GM21423 (cell line): ENCODE measurements at regions not wholly inside any gene's neighbourhood (a gene's known extent, or its start where the extent isn't known, plus 50 kb on each side); places are given as distances from the start of the nearest gene placed in this dataset.
"Not testable (repeated sequence)": the region's sequence is repeated elsewhere in the genome, so short reads cannot be mapped to it uniquely, and the experiment has no call there.

Experiments
- ATAC-seq: cut with Tn5 transposase; IDR thresholded peaks from one replicate; pipeline ENCODE4 v1.9.1; 2021; ENCODE audit warnings: mild to moderate bottlenecking, moderate library complexity; ENCODE audit not compliant: unreplicated experiment

DNA sequence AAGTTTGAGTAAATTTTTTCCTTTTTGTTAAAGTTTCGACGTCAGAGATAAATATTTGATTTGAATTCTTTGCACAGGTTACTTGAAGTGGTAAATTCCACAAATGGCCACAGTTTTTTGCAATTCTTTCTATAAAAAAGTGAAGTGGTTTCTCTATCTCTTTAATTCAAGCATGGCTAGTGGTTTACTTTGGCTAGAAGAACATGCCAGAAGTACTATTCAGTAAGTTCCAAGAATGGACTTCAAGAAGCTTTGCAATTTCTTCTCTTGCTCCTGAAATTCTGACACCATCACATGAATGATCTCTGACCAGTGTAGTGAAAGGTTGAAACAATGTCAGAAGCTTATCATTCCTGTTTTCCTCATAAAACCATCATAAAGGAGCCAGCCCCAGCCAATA, 55.7 kb upstream of the RNPC3 start:
- no peak for ATAC-seq

- ATAC-seq, result no peak
Measured at GRCh38 chr1:103467100-103467499, 58.4 kb upstream of the RNPC3 start.

- no peak for ATAC-seq
Measured at GRCh38 chr1:103461161-103462105, 64.1 kb upstream of the RNPC3 start.

DNA sequence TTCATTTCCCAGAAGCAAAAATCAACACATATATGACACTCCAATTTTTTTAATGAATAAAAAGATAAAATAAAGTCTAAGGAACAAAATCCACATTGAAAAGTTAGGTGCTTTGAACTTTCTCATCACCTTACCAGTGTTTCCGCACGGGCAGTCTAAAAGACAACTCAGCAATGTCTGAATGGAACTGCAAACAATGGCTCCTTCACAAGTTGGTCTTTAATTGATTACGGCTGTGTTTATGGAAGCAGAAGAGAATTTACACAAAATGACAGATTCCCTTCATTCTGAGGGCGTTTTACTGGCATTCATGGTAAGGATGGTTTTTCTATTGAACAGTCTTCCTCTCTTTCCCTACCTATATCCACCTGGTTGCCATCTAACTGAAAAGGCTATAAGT, 65.0 kb upstream of the RNPC3 start:
- no peak for ATAC-seq

DNA sequence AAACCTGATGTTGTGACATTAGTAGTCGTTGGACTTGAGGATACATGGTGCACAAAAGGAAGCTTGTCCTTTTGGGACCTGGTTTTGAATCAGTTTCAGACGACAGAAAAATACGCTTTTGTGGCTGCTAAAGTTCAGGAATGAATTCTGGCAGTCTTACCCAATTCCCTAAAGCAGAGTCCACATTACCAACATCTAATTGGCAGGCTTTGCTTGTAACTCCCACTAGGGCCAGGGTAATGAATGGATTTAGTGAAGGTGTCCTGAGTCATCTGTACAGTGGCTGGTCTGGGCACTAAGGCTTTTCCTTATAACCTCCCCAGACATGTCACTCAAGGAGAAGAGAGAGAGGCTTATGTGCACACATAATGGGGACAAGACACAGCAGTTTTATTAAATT, 66.2 kb upstream of the RNPC3 start:
- no peak for ATAC-seq

DNA sequence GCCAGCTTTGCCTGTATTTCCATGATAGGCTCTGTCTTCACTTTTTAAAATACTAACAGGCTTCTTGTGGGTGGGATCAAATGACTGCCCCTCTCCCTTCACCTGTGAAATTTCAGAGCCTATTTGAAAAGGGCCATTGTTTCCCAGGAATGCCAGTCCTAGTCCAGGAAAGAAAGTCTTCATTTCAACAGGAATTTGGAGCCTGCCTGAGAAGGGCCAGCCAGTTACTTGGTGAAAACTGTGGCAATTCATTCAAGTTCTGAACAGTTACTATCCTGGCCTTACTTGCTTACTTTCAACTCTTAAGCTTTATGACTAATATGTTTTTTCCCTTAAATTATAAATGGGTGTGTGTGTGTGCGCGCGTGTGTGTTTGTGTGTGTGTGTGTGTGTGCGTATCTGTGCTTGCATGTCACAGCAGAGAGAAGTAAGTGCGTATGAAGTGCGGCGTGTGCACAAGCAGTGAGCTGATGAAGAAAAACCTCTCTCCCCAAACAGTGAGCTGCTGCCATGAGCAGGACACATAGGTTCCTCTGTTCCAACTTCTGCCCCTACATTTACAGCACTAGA, 67.5 kb upstream of the RNPC3 start:
- ATAC-seq, result no peak

DNA sequence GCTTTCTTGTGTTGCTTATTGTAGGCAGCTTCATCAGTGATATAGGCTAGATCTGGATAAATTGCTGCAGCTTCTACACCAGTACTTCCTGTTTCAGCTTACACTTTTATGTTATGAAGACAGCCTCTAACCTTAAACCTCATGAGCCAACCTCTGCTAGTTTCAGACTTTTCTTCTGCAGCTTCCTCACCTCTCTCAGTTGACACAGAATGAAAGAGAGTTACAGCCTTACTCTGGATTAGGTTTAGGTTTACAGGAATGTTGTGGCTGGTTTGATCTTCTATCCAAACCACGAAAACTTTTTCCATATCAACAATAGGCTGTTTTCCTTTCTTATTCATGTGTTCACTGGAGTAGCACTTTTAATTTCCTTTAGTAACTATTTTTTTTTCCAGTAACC, 76.9 kb upstream of the RNPC3 start:
- ATAC-seq, result no peak

DNA sequence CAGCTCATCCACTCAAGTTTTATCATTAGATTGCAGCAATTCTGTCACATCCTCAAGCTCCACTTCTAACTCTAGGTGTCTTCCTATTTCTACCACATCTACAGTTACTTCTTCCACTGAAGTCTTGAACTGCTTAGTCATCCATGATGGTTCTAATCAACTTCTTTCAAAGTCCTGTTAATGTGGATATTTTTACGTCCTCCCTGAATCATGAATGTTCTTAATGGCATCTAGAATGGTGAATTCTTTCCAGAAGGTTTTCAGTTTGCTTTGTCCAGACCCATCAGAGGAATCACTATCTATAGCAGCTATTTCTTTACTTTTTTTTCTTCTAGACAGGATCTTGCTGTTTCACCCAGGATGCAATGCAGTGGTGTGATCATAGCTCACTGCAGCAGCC, 78.0 kb upstream of the RNPC3 start:
- ATAC-seq, result no peak

GRCh38 chr1:103441342-103441741, 84.2 kb upstream of the RNPC3 start:
- ATAC-seq, result no peak

DNA sequence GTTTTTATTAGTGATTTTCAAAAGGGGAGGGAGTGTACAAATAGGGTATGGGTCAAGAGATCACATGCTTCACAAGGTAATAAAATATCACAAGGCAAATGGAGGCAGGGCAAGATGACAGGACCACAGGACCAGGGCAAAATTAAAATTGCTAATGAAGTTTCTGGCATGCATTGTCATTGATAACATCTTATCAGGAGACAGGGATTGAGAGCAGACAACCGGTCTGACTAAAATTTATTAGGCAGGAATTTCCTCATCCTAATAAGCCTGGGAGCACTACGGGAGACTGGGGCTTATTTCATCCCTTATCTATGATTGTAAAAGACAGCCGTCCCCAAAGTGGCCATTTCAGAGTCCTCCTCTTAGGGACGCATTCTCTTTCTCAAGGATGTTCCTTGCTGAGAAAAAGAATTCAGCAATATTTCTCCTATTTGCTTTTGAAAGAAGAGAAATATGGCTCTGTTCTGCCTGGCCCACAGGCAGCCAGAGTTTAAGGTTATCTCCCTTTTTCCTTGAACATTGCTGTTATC, 88.9 kb upstream of the RNPC3 start:
- ATAC-seq, result not testable (repeated sequence)

DNA sequence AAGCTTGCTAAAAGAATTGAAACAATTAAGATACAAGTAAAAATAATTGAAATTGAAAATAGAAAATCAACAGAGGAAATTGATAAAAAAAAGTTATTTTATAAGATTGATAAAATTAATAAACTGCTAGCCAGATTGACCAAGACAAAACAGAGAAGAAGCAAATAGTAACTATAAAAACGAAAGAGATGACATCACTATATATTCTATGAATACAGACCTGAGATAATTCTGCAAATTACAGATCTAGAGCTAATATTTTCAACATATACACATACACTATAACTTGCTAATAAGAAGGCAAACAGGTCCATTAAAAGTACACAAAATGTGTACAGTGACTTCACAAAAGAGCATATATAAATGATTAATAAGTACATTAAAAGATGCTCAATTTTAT, 90.1 kb upstream of the RNPC3 start:
- no peak for ATAC-seq

DNA sequence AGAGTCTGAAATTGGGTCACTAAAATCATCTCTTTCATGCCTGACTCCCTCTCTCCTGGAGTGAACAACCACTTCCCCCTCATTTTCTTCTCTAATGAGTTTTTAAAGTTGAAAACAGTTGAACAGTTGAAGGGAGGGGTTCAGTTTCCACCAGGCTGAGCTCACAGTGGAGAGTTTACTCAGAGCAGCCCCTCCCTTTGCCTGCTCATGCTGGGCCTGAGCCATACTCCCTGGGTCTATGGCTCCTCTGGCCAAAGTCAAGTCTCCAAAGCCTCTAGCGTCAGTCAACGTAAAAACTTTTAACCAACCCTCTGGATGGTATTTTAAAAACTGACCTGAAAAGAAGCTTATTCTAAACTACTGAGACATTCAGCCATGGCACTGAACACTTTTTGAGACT, 100.8 kb upstream of the RNPC3 start:
- ATAC-seq, result no peak

DNA sequence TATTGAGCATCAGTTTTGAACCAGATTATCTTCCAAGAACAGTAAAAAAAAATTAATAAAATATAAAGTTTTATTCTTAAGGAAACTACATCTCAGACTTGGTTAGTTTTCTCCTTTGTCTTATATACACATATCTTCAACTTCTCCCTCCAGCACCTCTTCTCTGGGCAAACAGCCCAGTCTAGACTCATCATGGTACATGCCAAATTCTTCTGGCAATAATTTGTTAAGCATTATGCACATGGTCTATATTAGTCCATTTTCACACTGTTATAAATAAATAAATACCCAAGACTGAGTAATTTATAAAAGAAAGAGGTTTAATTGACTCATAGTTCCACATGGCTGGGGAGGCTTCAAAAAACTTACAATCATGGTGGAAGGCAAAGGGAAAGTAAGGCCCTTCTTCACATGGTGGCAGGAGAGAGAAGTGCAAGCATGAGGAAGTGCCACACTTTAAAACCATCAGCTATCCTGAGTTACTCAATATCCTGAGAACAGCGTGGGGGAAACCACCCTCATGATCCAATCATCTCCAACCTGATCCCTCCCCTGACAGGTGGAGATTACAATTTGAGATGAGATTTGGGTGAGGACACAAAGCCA, 108.7 kb upstream of the RNPC3 start:
- no peak for ATAC-seq

DNA sequence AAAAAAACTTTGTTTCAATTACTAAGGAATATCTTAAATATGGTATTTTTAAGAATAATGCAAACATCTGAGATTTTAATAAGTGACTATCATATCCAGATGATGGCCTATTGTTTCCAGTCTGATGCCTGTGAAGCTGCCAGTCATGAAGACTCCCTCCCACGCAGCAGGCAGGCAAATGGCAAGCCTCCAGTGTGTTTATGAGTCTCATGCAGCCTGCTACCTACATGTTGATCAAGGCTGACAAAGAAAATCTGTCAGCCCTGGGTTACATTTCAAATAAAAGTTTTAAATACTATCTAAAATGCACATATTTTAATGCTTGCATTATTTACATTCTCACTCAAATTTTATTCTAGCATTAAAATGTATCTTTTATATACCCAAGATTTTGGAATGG, 137.6 kb upstream of the RNPC3 start:
- no peak for ATAC-seq

DNA sequence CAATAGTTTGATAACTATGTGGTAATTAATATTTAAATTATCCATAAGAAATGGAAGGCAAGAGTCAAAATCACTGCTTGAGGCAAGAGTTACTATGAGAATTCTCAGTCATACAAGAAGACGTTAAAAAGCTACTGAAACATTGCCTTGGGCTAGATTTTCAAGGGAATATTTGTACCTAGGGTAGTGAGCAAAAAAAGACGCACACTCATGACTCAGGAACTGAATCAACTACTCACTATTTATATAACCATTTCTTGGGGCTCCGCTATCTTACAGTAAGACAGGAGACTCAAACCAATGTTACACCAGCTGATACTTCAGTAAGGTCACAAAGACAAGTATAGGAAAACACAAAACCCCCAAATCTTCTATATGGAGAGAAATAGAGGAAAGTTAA, 151.5 kb upstream of the RNPC3 start:
- ATAC-seq, result no peak

DNA sequence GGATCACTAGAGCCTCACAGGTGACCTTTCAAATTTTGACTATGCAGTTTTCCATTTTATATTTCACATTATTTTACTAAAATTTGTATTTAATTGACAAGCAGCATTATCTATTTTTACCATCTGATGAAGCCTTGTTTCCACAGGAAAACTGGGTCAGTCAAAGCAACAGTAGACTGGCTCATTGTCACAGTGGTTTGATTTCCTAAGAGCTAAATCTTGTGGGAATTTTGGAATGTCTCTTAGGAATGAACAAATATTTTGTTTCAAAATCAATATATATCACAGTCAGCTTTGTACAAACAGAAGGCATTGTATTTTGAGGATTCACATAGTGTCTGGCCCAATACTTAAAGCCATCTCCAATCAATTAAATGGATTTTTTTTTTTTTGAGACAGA, 152.6 kb upstream of the RNPC3 start:
- ATAC-seq, result no peak

DNA sequence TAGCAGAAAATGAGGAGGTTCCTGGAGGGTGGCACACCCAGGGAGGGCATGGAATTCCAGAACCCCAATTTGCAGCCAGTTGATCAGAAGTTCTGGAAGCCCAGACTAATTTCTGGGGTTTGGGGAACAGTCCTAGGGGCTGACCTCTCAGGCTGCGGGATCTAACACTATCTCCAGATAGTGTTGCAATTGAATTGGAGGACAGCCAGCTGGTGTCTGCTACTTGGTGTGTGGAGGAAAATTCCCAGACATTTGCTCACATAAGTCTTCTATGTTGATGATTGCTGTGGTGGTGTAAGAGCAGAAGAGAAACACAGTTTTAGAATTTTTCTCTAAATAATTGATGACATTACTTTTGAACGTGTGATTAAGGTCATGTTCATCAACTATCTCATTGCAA, 154.3 kb upstream of the RNPC3 start:
- no peak for ATAC-seq

- ATAC-seq, result no peak
Measured at GRCh38 chr1:103367186-103367585, 158.3 kb upstream of the RNPC3 start.

GRCh38 chr1:103365860-103366569, 159.5 kb upstream of the RNPC3 start:
- no peak for ATAC-seq

DNA sequence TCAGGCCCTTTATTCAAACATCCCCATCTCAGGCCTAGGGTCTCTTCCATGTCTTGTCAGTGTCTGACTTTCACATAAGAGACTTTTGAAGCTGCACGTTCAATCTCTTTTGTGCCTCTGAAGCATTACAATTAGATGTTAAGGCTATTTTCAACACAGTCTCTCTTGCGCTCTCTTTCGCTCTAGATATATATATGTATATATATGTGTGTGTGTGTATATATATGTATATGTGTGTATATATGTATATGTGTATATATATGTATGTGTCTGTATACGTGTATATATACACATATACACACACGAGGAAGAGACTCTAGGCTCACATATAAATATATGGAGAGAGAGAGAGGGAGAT, 162.5 kb upstream of the RNPC3 start:
- ATAC-seq, result no peak

DNA sequence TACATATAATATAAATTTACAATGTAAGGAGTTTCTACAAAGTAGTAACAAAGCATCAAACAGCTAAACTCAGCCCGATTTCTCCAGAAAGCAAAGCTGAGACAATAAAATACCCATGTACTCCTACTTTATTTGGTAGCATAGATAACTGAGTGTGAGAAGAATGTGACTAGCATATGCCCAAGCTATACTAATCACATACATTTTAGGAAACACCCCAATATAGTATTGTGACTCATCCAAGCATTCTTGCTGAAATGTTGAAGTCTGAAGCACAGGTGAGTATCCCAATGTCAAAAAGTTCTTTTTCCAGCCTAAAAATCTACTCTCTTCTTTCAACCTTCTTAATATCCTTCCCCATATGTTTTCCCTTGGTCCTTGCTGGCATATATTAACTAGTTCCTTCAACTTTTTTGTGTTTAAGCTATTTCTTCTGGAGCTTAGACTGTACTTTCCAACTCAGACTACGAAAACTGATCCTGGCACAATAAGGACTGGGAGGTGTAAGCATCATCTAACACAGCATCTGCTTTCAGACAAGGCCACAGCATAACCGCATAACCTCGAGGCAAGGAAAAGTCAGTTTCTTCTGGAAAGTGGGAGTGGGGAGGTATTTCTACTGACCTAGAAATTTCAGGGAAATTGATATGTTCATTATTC, 163.0 kb upstream of the RNPC3 start:
- no peak for ATAC-seq
